ENCODE measurements at regions not wholly inside any gene's neighbourhood (a gene's known extent, or its start where the extent isn't known, plus 50 kb on each side); places are given as distances from the start of the nearest gene placed in this dataset.

DNA sequence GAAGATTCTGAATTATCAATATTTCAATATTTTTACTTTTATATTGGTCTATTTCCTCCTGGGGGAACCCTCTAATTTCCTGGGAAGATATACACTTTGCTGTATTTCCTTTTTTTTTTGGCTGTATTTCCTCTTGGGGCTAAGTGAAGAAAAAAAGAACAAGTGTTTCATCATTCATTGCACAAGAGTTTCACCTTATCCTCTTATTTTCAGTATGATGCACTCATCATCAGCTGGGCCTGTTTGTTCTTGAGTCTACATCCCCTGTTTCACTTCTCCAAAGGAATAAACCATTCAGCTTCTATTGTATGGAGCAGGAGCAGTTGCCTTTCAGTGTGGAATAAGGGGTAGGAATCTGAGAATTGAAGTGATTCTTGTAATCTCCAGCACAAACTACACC lies 210.8 kb downstream of the FAM170A start:
- no peaks in the 10 kb centered on the region for H3K36me3 ChIP-seq (ENCODE audit: control insufficient read depth in 2 of 2, insufficient read depth in 1 of 2, low read length in 2 of 2)
- H3K4me3 ChIP-seq (ENCODE audit: low read depth, low read length), result no peak overlapping the region
- TF ChIP-seq, protein P1, sequence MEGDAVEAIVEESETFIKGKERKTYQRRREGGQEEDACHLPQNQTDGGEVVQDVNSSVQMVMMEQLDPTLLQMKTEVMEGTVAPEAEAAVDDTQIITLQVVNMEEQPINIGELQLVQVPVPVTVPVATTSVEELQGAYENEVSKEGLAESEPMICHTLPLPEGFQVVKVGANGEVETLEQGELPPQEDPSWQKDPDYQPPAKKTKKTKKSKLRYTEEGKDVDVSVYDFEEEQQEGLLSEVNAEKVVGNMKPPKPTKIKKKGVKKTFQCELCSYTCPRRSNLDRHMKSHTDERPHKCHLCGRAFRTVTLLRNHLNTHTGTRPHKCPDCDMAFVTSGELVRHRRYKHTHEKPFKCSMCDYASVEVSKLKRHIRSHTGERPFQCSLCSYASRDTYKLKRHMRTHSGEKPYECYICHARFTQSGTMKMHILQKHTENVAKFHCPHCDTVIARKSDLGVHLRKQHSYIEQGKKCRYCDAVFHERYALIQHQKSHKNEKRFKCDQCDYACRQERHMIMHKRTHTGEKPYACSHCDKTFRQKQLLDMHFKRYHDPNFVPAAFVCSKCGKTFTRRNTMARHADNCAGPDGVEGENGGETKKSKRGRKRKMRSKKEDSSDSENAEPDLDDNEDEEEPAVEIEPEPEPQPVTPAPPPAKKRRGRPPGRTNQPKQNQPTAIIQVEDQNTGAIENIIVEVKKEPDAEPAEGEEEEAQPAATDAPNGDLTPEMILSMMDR (tag by site-specific recombination; IDR thresholded peaks at IDR 0.05), result no peak
- TF ChIP-seq, protein P2, sequence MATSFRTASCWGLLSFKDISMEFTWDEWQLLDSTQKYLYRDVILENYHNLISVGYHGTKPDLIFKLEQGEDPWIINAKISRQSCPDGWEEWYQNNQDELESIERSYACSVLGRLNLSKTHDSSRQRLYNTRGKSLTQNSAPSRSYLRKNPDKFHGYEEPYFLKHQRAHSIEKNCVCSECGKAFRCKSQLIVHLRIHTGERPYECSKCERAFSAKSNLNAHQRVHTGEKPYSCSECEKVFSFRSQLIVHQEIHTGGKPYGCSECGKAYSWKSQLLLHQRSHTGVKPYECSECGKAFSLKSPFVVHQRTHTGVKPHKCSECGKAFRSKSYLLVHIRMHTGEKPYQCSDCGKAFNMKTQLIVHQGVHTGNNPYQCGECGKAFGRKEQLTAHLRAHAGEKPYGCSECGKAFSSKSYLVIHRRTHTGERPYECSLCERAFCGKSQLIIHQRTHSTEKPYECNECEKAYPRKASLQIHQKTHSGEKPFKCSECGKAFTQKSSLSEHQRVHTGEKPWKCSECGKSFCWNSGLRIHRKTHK (tag by site-specific recombination; IDR thresholded peaks at IDR 0.05), result peak; percentile 15; the same call in 1 of the 2 replicates
- POLR2A ChIA-PET, result no interaction called here
- no peaks in the 10 kb centered on the region for H3K4me1 ChIP-seq (ENCODE audit: control insufficient read depth, insufficient read depth, low read length)
- no peaks in the 10 kb centered on the region for H3K9me3 ChIP-seq (ENCODE audit: control insufficient read depth, insufficient read depth, low read depth, low read length)
- CTCF ChIA-PET, result interaction anchor here (0.6 kb wide), 1 partner anchor 293 kb away, joined by 5 read pairs; no protein-coding TSS in a partner anchor
- H3K27ac ChIP-seq (ENCODE audit: extremely low read depth, low read depth, low read length), result no peak overlapping the region

GRCh38 chr5:119852140-119852539 lies 222.8 kb downstream of the FAM170A start:
- Histone ChIP-seq H3K4me3 (ENCODE audit: low read depth, low read length) (no peak overlapping the region), H3K4me1 (ENCODE audit: control insufficient read depth, insufficient read depth, low read length) (no peaks in the 10 kb centered on the region), H3K9me3 (ENCODE audit: control insufficient read depth, insufficient read depth, low read depth, low read length) (no peaks in the 10 kb centered on the region), H3K27ac (ENCODE audit: extremely low read depth, low read depth, low read length) (no peak overlapping the region), H3K36me3 (ENCODE audit: control insufficient read depth in 2 of 2, insufficient read depth in 1 of 2, low read length in 2 of 2) (no peaks in the 10 kb centered on the region)
- ChIA-PET CTCF (no interaction called here), POLR2A (no interaction called here)
- TF ChIP-seq ZNF747 (tag by site-specific recombination; IDR thresholded peaks at IDR 0.05) (no peak), ZBTB26 (tag by site-specific recombination; optimal IDR thresholded peaks at IDR 0.05) (no peak), YY1 (tag by site-specific recombination; IDR thresholded peaks at IDR 0.05) (no peak), MZF1 (tag by site-specific recombination; IDR thresholded peaks at IDR 0.05; ENCODE audit: borderline replicate concordance) (no peak), ZNF837 (tag by site-specific recombination; IDR thresholded peaks at IDR 0.05) (no peak), ZNF433 (tag by site-specific recombination; IDR thresholded peaks at IDR 0.05; ENCODE audit: low read depth) (no peak), TRIM28 (IDR thresholded peaks at IDR 0.05; ENCODE audit: borderline replicate concordance, low read length) (no peak), ZBTB1 (tag by site-specific recombination; IDR thresholded peaks at IDR 0.05) (no peak), ZNF555 (tag by site-specific recombination; conservative IDR thresholded peaks at IDR 0.05) (no peak), ZNF311 (tag by site-specific recombination; IDR thresholded peaks at IDR 0.05; ENCODE audit: borderline replicate concordance) (no peak), SETDB1 (IDR thresholded peaks at IDR 0.05; ENCODE audit: insufficient read length, low read length) (no peak), FEZF1 (tag by site-specific recombination; IDR thresholded peaks at IDR 0.05) (no peak), ZSCAN23 (tag by site-specific recombination; IDR thresholded peaks at IDR 0.05) (no peak), ZFP37 (tag by site-specific recombination; IDR thresholded peaks at IDR 0.05) (no peak), ZNF707 (tag by site-specific recombination; IDR thresholded peaks at IDR 0.05) (no peak), ZNF645 (tag by site-specific recombination; IDR thresholded peaks at IDR 0.05) (no peak)
- TF ChIP-seq, protein P3, sequence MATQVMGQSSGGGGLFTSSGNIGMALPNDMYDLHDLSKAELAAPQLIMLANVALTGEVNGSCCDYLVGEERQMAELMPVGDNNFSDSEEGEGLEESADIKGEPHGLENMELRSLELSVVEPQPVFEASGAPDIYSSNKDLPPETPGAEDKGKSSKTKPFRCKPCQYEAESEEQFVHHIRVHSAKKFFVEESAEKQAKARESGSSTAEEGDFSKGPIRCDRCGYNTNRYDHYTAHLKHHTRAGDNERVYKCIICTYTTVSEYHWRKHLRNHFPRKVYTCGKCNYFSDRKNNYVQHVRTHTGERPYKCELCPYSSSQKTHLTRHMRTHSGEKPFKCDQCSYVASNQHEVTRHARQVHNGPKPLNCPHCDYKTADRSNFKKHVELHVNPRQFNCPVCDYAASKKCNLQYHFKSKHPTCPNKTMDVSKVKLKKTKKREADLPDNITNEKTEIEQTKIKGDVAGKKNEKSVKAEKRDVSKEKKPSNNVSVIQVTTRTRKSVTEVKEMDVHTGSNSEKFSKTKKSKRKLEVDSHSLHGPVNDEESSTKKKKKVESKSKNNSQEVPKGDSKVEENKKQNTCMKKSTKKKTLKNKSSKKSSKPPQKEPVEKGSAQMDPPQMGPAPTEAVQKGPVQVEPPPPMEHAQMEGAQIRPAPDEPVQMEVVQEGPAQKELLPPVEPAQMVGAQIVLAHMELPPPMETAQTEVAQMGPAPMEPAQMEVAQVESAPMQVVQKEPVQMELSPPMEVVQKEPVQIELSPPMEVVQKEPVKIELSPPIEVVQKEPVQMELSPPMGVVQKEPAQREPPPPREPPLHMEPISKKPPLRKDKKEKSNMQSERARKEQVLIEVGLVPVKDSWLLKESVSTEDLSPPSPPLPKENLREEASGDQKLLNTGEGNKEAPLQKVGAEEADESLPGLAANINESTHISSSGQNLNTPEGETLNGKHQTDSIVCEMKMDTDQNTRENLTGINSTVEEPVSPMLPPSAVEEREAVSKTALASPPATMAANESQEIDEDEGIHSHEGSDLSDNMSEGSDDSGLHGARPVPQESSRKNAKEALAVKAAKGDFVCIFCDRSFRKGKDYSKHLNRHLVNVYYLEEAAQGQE (tag by site-specific recombination; IDR thresholded peaks at IDR 0.05), result no peak

Data from HEK293 (cell line).